NCI-H146 (cell line): ENCODE measurements at regions not wholly inside any gene's neighbourhood (a gene's known extent, or its start where the extent isn't known, plus 50 kb on each side); places are given as distances from the start of the nearest gene placed in this dataset.
"Not testable (repeated sequence)": the region's sequence is repeated elsewhere in the genome, so short reads cannot be mapped to it uniquely, and the experiment has no call there.

Source experiments
- DNase-seq: peaks from one replicate; lab custom pipeline; 2025; lab: John Stamatoyannopoulos, UW

DNA sequence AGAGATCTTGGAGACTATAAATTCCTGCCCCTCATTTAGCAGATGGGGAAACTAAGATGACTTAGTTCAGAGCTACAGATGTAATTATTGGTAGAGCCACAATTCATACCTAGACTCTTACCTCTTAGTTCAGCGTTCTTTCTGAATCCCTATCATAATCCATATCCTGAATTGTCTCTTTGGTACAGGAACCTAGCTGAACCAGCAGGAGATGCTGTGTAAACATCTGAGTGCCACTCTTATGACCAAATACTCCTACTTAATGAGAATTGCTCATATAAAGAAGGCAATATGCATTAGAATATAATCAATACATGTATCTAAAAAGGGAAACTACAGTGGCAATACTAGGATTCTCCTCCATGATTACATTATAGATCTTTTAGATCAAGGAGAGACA is 459.0 kb downstream of the SIPA1L2 start:
- DNase-seq: peak; percentile 15

DNA sequence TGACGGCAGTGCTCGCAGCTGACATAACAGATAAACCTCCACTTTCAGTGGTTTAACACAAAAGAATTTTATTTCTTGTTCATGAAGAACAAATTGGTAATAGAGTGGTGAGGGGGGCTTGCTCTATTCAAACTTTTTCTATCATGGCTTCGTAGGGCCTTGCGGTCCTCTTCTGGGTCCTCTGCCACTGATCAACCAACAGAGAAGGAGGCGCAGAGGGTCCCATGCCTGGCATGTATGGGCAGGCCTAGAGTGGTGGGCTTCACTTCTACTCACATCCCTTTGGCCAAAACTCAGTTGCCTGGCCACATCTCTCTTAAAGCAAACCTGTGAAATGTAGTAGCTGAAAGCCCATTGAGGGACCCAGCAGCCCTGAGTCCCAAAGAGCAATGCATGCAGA is 460.5 kb downstream of the SIPA1L2 start:
- no peak for DNase-seq

DNA sequence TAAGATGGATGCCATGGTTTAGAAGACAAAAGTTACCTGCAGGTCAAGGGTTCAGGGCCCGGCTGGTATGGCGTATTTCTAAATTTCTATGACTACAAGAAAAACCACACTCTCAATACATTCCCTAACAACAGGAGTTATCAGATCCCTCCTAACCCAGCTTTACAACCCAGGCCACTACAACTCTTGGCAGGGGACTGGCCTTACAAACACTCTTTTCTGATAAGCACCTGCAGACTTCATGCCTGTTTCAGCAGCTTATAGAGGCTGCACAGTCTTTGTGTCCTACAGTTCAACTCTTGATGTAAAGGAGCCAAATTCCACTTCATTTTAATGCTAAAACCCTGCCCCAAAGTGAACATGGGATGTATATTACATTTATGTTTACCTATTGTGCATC is 461.4 kb downstream of the SIPA1L2 start:
- no peak for DNase-seq

DNA sequence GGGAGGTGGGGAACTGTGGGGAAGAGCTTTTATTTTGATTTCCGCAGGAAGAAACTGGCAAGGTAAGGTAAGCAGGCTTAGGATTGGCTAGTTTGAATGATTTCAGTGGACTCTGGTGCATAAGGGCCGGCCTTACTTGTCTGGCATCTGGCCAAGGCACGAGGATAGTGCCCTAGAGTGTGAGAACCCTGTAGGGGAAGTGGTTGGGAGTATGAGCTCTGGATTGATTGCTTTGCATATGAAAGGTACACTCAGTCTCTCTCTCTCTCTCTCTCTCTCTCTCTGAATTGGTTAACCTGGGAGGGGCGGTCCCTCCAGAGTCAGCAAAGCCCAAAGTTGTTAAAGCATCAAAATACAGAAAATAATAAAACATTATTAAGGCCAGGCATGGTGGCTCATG is 463.0 kb downstream of the SIPA1L2 start:
- DNase-seq: no peak

DNA sequence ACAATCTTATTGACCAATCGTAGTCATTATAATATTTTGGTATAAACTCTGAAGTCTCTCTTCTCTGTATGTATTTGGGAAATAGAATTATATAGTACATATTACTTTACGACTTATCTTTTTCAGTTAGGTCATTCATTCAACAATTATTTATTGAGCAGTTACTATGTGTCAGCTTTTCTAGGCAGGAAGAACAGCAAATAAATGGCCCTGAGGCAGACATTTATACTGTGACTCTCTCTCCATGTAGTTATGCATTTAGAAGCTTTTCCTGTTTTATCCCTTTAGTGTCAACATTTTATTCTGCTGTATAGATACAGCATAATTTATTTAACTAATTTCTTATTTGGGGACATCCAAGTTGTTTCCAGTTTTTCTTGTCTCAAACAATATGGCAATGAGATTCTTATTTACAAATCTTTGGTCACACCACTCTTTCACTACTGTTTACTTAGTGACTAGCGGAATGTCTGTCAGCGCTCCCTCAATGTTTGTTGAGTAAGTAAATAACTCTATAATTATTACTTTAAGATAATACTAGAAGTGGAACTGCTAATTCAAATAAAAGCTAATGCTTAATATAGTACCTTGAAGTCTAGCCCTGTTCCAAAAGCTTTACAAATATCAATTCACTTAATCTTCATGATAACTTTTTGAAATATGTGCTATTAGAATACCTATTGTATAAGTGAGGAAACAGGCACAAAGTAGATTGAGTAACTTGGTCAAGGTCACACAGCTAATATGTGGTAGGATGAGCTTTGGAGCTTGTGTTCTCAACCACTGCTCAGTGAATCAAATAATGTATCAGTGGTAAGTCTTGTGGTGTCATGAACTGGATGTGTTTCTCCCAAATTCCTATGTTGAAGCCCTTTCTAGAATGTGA is 465.6 kb downstream of the SIPA1L2 start:
- no peak for DNase-seq

DNA sequence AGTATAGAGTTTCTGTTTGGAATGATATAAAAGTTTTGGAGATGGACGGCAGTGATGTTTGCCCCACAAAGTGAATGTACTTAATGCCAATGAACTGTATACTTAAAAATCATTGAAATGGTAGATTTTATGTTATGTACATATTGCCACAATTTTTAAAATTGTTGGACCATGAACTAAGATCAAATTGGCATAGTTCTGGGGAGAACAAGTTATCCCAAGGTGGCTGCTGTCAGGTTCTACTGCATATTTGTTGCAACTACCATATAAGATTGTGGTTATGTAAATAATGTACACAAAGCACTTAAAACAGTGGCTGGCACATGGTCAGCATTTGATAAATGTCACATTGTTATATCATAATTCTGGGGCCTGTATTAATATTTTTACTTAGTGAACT is 466.4 kb downstream of the SIPA1L2 start:
- DNase-seq: no peak

DNA sequence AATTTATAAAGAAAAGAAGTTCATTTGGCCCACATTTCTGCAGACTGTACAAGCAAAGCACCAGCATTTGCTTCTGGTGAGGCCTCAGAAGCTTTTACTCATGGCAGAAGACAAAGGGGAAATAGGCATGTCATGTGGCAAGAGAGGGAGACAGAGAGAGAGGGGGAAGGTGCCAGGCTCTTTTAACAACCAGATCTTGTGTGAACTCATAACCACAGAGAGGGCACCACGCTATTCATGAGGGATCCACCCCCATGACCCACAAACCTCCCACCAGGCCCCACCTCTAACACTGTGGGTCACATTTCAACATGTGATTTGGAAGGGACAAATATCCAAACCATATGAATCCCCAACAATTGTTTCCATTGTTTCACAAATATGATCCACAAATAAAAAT is 467.9 kb downstream of the SIPA1L2 start:
- DNase-seq: no peak

DNA sequence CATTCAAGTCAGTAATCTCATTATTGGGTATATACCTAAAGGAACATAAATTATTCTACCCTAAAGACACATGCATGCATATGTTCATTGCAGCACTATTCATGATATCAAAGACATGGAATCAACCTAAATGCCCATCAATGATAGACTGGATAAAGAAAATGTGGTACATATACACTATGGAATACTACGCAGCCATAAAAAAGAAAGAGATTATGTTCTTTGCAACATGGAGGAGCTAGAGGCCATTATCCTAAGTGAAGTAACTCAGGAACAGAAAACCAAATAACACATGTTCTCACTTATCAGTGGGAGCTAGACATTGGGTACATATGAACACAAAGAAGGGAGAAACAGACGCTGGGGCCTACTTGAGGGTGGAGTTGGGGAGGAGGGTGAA is 471.4 kb downstream of the SIPA1L2 start:
- not testable (repeated sequence) for DNase-seq

DNA sequence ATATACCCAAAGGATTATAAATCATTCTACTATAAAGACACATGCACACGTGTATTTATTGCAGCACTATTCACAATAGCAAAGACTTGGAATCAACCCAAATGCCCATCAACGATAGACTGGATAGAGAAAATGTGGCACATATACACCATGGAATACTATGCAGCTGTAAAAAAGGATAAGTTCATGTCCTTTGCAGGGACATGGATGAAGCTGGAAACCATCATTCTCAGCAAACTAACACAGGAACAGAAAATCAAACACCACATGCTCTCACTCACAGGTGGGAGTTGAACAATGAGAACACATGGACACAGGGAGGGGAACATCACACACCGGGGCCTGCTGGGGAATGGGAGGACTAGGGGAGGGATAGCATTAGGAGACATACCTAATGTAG is 473.9 kb downstream of the SIPA1L2 start:
- not testable (repeated sequence) for DNase-seq

DNA sequence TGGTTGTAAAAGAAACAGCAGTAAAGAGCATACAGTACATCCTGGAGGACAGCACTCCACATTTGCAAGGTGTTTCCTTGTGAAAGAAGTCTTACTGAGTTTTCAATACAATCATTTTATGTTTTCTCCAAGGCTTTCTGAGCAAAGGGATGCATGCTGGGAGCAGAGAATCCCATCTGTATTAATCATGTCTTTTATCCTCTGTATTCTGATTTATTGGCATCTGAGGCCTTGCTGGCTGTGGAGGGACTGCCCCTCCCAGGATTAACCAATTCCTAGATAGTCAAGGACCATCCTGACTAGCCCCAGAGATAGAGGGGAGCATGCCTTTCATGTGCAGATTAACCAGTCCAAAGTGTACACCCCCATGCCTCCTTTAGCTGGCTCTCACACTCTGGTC is 476.3 kb downstream of the SIPA1L2 start:
- no peak for DNase-seq

DNA sequence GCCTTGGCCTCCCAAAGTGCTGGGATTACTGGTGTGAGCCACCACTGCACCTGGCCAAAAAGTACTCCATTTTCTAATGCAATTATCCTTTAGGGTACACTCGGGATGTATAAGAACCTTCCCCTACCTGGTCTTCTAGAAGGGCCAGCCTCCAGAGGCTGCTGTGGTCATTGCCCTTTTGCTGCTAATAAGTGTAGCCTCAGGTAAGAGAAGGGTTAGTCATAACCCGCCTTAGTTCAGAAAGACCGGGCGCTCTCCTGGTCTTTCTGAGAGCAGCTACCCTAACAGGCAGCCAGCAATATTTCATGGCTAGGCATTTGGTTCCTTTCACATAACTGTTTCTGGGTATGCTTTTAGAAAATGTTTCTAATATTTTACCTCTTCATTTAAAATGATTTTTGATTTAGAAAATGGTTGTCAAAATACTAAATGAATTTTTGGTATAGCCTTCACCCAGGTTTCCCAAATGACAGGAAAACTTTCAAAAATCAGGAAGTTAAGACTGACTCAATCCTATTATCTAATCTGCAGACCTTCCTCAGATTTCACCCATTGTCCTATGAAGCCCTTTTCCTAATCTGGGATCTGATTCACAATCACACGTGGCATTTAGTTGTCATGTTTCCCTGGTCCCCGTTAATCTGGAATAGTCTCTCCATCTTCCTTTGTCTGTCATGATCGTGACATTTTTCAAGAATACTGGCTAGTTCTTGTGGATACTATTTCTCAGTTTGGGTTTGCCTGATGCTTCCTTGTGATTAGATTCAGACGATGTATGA is 479.0 kb downstream of the SIPA1L2 start:
- DNase-seq: no peak

DNA sequence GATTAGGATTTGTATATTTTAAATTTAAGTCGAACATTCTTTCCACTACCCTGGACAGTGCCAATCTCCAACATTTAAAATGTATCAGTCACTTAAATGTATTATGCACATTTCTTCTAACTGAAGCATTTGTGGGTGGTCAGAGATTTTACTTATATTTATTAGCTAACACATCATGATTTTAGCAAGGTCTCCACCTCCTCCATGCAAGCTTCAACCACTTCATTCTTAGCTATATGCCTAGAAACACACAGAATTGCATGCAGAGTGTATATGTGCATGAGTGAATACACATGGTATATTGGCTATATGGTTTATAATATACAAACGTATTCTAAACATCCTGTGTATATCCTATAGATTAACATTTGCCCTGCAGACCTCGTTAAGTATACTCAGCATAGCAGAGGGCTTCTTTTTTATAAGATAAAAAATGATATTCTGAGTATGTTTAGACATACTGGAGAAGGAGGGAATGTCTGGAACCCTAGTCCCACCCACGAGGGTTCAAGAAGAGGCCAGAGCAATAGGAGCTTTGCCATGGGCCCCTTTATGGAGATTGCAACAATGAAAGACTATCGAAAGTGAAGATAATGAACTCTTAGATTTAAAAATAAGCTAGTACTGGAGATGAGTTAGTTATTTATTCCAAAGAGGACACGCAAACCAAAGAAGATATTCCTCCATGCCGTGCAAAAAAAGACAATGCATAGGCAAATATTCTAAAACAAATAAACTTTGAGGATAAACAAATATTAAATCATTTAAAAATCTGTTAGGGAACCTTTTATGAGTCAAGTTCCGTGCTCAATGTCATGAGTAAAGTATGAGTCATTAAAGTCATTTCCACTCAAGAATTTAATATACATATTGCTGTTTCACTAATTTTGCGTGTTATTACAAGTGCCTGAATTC is 480.4 kb downstream of the SIPA1L2 start:
- DNase-seq: no peak

DNA sequence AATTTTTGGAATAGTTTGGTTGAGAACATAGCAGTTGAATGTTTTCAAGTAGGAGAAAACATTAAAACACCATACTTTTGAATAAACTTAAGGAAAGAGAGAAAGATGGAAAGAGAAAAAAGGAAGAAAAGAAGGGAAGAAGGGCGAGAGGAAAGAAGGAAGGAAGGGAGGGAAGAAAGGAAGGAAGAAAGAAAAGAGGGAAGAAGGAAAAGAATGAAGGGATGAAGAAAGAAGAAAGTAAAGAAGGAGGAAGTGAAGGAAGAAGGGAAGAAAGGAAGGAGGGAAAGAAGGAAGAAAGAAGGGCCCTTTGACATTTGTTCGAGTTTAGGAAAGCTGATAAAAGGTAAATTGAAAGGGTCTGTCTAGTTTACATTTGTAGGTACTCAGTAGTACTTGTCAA is 482.7 kb downstream of the SIPA1L2 start:
- no peak for DNase-seq

DNA sequence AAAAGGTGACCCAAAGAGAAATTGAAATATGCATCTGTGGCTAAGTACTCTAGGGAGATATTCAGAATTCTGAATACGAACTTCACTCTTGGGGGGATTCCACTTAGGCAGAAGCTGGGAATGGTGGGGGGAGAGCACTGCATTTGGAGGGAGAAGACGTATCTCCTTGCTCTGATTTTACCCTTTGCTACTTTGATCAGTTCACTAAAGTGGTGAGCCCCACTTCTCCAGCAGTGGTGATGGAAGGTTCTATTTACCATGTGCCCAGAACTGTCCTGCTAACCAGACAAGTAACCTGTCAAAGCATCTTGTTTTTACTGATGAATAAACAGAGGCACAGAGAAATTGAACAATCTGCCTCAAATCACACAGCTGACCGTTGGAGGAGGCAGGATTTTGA is 483.4 kb downstream of the SIPA1L2 start:
- no peak for DNase-seq

DNA sequence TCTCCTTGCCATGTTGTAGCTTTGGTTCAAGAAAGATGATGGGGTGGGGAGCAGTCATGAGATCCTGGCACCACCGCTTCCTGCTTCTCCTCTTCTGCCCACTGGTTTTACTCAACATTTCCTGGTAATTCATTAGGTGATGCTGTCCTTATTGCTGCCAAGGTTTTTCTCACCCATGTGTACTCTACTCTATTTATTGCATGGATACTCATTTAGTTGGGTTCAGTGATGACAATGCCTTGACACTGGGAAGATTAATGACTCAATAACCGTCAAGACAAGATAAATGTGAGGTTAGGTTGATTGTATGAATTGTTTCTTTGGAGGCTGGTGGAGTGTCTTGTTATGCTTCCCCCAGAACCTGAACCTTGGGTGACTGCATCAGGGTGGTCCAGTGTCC is 484.2 kb downstream of the SIPA1L2 start:
- DNase-seq: no peak

DNA sequence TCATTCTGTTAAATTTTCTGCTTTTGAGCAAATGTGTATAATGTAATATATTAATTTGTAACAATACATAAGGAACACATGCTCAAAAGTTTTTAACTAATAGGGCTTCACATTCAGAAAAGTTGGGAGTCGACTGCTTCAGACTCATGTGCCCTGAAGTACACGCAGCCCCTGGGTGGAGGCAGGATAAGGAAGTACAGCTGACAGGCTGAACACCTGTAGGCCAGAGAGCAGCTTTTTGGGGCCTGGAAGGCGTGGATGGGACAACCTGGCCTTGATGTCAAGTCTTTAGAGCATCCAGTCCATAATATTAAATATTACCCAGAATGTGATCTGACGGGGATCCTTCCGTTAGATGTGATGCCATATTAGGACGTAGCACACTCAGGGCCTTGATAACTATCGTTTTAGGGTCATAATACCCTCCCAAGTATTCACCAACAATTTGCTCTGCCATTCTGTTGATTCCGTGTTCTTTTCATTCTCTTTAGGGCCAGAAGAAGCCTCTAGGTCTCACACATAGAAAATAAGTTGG is 485.2 kb downstream of the SIPA1L2 start:
- no peak for DNase-seq

DNA sequence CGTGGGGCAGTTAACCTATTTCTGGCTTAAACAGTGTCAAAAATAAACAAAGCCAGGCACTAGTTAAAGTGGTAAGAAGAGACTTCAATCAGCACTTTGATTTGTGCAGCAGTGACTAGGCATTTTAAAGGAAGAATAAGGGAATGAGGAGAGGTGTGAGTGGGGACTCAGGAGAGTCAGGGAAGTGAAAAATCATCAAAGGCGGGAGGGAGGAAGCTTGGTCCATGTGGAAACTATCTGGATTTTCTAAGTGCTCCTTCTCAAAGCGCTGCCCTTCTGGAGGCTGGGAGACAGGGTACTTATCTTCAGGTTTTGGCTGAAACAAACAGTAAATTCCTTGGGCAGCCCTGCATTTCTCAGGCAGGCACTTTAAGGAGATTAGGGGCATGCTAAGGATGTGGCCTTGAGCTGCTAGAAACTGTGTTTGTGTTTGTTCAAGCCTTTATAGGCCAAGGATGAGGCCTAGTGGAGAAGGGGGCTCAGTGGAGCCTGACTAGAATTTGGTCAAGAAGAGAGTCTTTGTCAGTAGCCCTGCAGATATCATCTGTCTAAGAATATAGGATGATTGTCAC is 486.5 kb downstream of the SIPA1L2 start:
- no peak for DNase-seq

DNA sequence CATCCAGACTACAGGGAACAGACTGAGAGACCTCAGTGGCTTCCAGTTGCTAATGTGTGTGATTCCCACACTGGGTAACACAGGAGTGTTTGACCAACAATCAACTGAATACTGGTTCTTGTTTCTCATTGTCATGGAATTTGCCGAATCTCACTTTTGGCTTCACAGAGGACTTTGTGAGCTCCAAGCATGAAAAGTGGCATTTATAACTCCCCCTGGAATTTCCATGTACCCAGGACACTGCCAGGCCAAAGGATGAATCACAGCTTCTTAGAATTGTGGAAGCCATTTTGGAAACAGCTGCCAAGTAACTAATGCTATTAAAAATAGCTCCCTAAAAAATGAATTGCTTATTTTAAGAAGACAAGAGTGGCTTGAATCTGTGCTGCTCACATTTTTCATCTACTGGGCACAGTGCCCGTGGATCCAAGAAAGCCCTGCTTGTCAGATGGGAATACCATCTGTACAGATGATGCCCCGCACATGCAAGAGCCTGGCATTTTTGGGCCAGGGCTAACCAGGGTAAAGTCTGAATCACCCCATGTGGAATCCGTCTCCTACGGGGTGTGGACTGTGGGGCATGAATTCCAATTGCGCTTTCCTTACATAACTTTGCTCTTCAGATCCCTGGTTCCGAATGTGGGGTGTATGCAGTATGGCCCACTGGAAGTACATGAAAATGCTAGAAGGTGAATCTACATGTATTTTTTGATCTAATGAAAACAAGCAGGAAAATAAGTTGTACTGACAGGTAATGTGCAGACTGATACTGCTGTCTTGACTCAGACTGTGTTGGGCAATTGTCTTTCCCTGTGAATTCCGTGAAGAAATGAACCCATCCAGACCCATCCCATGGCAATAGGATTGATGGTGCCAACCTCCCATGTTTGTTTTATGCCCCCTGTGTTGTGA is 487.3 kb downstream of the SIPA1L2 start:
- no peak for DNase-seq

DNA sequence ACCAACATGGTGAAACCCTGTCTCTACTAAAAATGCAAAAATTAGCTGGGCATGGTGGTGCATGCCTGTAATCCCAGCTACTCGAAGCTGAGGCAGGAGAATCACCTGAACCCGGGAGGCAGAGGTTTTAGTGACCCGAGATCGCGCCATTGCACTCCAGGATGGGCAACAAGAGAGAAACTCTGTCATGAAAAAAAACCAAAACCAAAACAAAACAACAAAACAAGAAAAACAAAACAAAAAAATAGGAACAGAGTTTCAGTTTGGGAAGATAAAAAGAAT is 488.8 kb downstream of the SIPA1L2 start:
- not testable (repeated sequence) for DNase-seq

DNA sequence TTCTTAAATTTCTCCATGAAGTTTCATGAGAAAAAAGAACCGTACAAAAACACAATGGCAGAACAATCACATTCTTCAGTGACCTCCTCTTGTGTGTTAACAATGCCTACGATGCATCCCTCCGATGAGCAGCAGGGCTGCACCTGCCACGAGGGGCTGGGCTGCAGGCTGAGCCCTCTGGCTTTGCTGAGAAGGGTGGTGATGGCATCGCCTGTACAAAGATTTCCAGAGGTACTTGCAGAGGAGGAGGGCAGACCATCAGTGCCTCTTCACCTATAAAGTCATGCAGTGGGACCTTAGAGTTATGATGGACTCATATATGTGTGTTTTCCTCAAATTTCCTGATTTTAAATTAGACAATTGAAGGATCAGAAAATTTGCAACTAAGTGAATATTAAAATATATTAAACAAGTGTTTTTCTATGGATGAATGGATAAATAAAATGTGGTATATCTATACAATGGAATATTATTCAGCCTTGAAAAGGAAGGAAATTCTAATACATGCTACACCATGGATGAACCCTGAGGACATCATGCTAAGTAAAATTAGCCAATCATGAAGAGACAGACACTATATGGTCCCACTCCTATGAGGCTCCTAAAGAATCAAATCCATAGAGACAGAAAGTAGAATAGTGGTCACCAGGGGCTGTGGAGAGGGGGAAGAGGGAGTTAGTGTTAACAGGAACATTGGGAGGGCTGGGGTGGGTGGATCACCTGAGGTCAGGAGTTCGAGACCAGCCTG is 489.3 kb downstream of the SIPA1L2 start:
- DNase-seq: no peak
